DMS153 treated with DMSO at 0.1 percent for 48 hours (cell line): ENCODE measurements at regions not wholly inside any gene's neighbourhood (a gene's known extent, or its start where the extent isn't known, plus 50 kb on each side); places are given as distances from the start of the nearest gene placed in this dataset.

Source experiments
- DNase-seq: peaks from one replicate; lab custom pipeline; 2025; ENCODE audit not compliant: unreplicated experiment; lab: John Stamatoyannopoulos, UW

DNA sequence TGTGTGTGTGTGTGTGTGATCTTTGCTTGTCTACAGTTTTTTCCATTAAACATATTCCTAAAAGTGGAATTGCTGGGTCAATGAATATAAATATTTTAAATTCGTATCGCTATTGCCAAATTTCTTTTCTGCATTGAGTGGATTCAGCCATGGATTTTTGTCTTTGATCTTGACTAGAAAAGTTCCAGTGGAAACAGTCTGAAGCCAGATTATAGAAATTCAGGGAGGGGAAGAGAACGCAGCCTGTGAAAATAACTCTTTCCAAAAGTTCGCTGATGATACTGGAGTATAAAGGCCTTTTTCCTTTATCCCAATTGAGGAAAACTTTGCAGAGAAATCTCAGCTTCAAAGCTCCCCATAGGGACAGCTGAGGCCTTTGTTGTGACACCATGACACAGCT is 292.3 kb upstream of the CD180 start:
- no peak for DNase-seq

GRCh38 chr5:67487862-67488261 is 291.3 kb upstream of the CD180 start:
- no peak for DNase-seq

DNA sequence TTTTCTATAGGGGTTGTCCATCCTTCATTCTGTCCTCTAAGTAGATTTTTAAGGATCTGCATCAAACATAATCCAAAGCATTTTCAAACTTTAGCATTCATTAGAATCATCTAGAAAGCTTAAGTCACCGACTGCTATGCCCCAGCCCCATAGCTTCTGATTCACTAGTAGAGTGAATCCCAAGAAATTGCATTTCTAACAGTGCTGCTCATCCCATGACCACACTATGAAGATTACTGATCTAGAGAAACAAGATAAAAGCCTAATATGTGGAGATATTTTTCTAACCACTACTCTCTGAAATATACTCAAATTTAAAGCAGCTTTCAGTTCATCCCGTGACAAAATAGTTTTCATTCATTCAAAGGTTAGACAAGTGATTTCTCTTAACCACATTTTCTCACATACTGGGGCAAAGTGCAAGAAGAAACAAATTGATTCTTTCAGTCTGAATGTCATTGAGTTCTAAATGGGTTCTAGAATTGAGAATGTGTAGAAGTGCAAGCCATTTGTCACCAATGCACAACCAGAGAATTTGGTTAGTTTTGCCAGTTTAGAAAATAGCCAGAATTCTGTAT is 286.9 kb upstream of the CD180 start:
- no peak for DNase-seq

DNA sequence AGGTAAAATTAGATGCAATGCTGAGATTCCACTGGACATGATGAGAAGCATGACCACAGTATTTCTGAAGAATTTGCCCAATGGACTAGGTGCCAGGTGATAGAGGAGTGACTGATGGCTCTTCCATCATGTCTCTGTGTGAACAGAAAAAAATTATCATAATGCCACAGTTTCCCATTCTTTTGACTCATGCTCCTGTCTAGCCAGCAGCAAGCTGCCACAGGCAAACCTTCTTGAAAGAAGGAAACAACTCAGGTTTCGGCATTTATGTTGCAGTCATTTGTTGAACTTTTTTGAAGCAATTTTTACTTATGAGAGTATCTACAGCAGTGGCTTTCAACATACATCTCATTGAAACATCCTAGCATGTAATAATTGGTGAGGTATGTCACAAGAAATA is 284.8 kb upstream of the CD180 start:
- no peak for DNase-seq

DNA sequence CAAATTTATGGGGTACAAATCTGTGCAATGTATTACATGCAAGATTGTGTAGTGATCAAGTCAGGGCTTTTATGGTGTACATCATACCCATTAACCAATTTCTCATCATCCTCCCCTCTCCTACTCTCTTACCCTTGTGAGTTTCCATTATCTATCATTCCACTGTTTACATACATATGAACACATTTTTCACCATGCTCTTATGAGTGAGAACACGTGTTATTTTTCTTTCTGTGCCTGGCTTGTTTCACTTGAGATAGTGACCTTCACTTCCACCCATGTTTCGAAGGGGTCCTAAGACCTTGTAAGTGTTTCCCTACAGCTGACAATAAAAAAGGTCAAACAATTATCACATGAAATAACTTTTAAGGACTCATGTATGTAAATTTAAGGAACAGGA is 281.7 kb upstream of the CD180 start:
- DNase-seq = no peak

- DNase-seq = no peak
These were observed 280.4 kb upstream of the CD180 start for GRCh38 chr5:67476995-67477394.

DNA sequence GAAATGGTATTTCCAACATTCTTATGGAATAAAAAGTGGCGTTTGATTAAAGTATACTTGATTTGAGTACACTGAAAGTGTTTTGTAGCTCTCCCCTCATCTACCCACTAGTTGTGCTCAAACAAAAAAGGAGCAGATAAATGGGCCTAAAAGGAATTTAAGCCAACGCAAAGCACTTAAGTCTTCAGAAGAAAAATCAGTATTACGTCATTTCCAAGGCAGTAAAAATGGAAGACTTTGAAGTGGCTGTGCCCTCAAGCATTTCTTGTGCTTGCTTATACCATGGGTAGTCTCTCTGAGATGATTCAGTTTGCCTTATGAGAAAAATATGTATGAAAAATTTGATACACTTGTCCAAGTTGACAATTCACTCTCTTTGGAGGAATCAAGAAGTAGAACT is 279.9 kb upstream of the CD180 start:
- DNase-seq = no peak

GRCh38 chr5:67475489-67475888 is 278.9 kb upstream of the CD180 start:
- DNase-seq = no peak

GRCh38 chr5:67474597-67475238 is 278.1 kb upstream of the CD180 start:
- DNase-seq = no peak

DNA sequence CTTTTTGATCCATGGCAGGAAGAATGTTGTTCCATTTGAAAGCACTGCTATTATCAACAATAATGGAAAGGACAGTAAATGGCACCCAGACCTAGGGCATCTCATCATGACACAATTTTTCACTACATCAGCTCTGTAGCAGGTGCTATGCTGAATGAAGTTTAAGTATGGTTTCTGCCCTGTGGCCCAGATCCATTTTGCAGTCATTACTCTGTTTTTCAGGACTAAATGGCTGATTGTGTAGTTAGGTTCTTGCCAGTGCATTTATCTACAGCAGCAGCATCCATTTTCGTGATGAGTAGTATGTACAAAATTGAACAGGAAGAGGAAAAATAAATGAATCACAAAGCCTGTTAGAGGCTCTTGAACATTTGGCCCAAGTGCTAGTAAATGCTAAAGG is 270.5 kb upstream of the CD180 start:
- no peak for DNase-seq

DNA sequence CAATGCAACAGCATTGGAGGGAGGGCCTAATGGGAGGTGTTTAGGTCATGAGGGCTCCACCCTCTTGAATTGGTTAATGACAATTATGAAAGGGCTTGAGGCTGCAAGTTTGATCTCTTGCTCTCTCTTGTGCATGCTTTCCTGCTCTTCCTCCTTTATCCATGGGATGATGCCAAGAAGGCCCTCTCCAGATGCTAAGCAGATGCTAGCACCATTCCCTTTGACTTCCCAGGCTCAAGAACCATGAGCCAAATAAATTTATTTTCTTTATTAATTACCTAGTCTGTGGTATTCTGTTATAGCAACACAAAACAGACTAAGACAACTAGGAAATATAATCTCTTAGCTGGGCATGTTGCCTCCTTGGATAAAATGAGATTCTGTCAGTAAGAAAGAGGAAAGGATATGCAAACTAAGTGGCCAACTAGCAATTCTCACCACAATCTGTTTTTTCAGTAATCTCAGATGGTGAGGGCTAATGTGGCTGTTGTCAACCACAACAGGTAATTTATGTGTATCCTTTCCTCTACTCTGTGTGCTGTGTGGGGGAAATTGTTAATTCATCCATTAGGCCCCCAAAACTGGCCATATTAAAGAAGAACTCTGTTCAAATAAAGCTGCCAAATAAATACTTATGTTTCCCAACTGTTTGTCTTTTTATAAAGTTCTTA is 269.1 kb upstream of the CD180 start:
- DNase-seq = no peak

DNA sequence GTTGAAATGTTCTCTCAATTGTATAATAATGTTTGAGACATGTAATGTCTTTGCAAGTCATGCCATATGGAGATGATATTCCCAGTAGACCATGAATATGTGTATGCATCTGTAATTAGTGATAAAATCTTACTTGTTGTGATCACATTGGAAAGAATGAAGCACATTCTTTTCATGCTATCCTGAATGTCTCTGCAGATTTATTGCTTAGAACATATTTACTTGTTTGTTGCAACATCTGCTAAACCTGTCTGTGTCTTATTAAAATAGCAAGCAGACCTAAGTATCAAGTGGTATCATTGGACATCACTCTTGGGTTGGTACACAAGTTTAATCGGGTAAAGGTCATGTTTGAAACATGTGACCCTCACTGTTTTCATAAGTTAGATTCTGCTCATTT is 265.5 kb upstream of the CD180 start:
- DNase-seq = no peak

DNA sequence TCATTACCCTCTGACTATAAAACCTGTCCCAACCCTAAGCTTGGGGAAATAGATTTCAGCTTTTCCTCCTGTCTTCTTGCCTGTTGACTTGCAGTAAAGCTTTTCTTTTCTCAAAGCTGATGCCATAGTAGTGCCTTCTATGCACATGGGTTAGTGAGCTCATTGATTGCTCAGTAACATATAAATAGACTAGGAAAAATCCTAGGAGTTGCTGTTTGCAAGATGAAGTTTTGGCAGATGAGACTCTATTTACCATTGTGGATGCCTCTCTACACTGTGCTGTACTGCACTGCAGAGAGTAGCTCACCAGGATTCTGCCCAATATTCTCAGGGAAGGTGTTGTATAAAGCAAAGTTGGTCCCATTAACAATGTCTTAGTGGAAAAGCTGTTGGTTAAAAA is 262.7 kb upstream of the CD180 start:
- no peak for DNase-seq

DNA sequence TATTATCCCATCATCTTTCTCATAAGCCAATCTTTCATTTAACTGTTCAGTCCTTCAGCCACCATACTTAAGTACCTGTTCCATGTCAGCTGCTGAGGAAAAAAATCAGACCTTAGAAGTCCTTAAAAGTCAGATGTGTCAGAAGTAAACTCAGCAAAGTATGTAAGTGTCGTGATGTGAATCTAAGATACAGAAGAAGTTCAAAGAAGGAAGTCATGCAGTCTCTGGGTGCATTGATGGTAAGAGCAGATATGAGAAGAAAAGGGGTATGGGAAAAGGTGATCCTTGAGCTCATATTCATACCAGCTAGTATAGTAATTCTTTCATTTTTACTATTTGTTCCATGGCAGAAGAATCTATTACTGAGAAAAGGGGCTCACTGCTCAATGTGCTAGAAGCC is 259.4 kb upstream of the CD180 start:
- no peak for DNase-seq

DNA sequence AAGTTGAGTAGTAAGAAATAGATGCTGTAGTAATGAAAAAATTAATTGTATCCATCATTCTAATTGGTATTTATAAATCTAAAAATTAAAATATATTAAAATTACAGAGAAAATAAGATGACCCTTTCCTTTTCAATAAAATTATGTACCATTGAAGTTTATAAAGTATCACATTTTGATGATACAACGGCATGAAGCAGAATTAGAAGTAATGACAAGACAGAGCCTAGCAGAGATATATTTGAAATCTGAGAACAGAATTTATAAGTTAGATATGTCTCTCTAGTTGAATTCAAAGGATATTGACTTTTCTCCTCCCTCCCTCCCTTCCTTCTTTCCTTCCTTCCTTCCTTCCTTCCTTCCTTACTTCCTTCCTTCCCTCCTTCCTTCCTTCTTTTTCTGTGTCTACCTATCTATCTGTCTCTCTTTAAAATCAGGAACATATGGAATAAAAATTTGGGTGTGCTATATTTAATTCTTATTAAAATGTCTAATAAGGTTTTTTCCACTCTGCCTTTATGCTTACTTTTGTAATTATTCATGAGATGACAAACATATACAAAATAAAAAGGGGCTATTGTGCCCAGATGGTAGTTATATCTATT is 258.5 kb upstream of the CD180 start:
- no peak for DNase-seq

GRCh38 chr5:67453111-67453905 is 256.7 kb upstream of the CD180 start:
- DNase-seq = no peak

- no peak for DNase-seq
These were observed 255.2 kb upstream of the CD180 start for GRCh38 chr5:67451640-67452279.

GRCh38 chr5:67447732-67448131 is 251.1 kb upstream of the CD180 start:
- DNase-seq = no peak

DNA sequence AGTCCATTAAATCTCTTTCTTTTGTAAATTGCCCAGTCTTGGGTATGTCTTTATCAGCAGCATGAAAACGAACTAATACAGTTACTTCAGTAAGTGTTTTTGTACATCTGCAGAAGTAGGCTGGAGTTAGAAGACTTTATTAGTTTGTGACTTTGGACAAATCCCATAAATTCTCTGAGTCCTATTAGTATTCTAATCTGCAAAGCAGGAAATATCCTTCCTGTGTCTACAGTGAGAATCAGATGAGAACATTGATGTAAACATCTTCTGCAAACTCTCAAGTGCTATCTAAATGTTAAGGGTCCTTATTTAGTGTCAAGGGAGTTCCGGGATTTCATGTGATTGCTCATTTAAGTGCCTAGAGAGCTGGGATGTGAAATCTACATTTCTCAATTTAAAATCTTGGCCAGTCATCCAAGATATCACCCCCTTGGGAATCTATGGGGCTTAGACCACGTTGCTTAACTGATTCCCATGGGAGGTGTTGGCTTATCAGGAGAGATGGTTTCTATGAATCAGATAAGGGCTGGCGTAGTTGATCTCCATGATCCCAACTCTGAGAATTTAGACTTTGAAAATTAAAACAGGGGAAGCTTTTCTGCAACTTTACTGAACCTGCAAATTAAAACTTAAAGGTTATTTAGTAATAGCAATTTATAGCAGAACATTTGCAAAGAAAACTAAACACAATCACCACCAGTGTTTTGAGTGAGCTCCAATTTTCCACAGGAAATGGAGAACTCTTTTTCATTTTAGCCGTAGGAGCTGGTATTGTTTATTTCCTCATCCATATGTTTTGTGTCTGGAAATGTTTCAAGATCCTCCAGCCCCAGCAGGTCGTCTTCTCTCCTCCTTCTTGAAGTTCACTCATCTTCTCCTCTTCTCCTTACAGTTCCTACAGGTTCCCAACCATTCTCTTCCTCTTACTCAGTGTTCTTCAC is 241.6 kb upstream of the CD180 start:
- DNase-seq = no peak

GRCh38 chr5:67435032-67435431 is 238.4 kb upstream of the CD180 start:
- DNase-seq = no peak
